ENCODE measurements at regions not wholly inside any gene's neighbourhood (a gene's known extent, or its start where the extent isn't known, plus 50 kb on each side); places are given as distances from the start of the nearest gene placed in this dataset.
A peak's percentile ranks its signal among the peaks of the same experiment; 100 is the strongest.
"Not testable (repeated sequence)": the region's sequence is repeated elsewhere in the genome, so short reads cannot be mapped to it uniquely, and the experiment has no call there.

DNA sequence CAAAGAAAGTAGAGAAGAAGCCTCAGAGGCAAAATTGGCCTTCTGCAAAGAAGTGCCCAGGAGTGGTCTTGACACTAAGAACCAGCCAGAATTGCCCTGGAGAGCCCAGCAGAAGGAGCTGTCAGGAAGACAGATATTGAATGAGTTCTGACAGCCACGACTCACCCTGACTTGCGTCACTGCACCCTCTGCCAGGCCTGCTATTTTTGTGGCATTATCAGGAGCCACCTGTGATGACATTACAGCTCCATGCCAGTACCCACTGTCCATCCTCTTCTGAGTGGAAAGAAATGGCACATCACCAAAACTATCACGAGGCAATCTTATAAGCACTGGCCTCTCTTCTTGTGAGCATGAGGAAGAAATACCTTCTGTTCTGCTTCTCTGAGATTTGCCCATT lies 67.7 kb downstream of the SMIM20 start:
- Histone ChIP-seq H3K9me3 (ENCODE audit: control insufficient read depth, low read length) (no peaks in the 10 kb centered on the region), H3K36me3 (ENCODE audit: control insufficient read depth, insufficient read depth, low read length) (no peaks in the 10 kb centered on the region), H3K4me3 (ENCODE audit: extremely low read depth, insufficient read depth, low read length, poor library complexity, severe bottlenecking) (no peak overlapping the region), H3K4me1 (ENCODE audit: control insufficient read depth, insufficient read depth, low read length, poor library complexity, severe bottlenecking) (no peaks in the 10 kb centered on the region), H3K27ac (ENCODE audit: low read depth, low read length, severe bottlenecking) (no peak overlapping the region)
- WGBS, 2 experiments (ENCODE audit: insufficient coverage in 2 of 2), result 89 to 100% methylated on average over 3 of the region's 3 CpGs

DNA sequence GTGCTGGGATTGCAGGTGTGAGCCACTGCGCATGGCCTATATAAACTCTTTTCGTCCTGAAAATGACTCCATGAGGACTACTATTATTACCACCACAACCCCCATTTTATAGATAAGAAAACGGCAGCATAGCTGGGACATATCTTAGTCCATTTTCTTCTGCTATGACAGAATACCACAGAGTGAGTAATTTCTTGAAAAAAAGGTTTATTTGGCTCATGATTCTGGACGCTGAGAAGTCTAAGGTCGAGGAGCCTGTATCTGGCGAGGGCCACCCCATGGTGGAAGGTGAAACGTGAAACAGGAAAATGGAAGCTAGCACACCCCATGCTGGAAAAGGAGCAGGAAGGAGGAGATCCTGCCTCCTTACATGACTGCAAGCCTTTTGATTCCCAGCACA lies 68.9 kb downstream of the SMIM20 start:
- 77 to 86% methylated on average over 5 to 6 of the region's 7 CpGs for WGBS, 2 experiments (ENCODE audit: insufficient coverage in 2 of 2)
- H3K36me3 ChIP-seq (ENCODE audit: control insufficient read depth, insufficient read depth, low read length), result no peaks in the 10 kb centered on the region
- no peak overlapping the region for H3K4me3 ChIP-seq (ENCODE audit: extremely low read depth, insufficient read depth, low read length, poor library complexity, severe bottlenecking)
- no peaks in the 10 kb centered on the region for H3K4me1 ChIP-seq (ENCODE audit: control insufficient read depth, insufficient read depth, low read length, poor library complexity, severe bottlenecking)
- no peaks in the 10 kb centered on the region for H3K9me3 ChIP-seq (ENCODE audit: control insufficient read depth, low read length)
- H3K27ac ChIP-seq (ENCODE audit: low read depth, low read length, severe bottlenecking), result no peak overlapping the region

DNA sequence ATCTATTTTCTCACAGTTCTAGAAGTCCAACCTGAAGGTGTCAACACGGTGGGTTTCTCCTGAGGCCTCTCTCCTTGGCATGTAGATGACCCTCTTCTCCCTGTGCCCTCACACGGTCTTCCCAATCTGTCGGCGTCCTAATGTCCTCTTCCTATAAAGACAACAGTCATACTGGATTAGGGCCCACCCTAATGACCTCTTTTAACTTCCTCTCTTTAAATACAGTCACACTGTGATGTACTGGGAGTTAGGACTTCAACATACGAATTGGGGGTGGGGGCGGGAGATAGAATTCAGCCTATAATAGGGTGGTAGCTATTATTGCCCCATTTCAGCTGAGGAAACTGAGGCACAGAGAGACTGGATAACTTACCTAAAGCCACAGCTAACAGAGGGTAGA lies 70.2 kb downstream of the SMIM20 start:
- Histone ChIP-seq H3K4me3 (ENCODE audit: extremely low read depth, insufficient read depth, low read length, poor library complexity, severe bottlenecking) (no peak overlapping the region), H3K27ac (ENCODE audit: low read depth, low read length, severe bottlenecking) (no peak overlapping the region), H3K4me1 (ENCODE audit: control insufficient read depth, insufficient read depth, low read length, poor library complexity, severe bottlenecking) (no peaks in the 10 kb centered on the region), H3K36me3 (ENCODE audit: control insufficient read depth, insufficient read depth, low read length) (no peaks in the 10 kb centered on the region), H3K9me3 (ENCODE audit: control insufficient read depth, low read length) (no peaks in the 10 kb centered on the region)
- WGBS, 2 experiments (ENCODE audit: insufficient coverage in 2 of 2), result 92 to 98% methylated on average over 4 to 6 of the region's 6 CpGs

DNA sequence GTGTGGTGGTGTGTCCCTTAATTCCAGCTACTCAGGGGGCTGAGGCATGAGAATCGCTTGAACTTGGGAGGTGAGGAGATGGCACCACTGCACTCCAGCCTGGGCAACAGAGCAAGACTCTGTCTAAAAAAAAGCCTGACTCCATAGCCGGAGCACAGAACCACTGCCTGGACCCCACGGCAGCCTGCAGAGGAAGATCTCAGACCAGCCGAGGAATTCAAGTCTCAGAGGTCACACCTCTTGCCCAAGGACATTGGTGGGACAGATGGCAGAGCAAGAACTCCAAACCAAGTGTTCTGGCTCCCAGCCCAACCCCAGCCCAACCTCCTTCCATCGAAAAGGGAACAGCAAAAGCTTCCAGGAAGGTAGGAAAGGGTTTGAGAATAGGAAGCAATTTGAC lies 70.8 kb downstream of the SMIM20 start:
- Histone ChIP-seq H3K4me1 (ENCODE audit: control insufficient read depth, insufficient read depth, low read length, poor library complexity, severe bottlenecking) (no peaks in the 10 kb centered on the region), H3K36me3 (ENCODE audit: control insufficient read depth, insufficient read depth, low read length) (no peaks in the 10 kb centered on the region), H3K27ac (ENCODE audit: low read depth, low read length, severe bottlenecking) (no peak overlapping the region), H3K9me3 (ENCODE audit: control insufficient read depth, low read length) (no peaks in the 10 kb centered on the region), H3K4me3 (ENCODE audit: extremely low read depth, insufficient read depth, low read length, poor library complexity, severe bottlenecking) (no peak overlapping the region)
- WGBS, 2 experiments (ENCODE audit: insufficient coverage in 2 of 2), result 84 to 97% methylated on average over 3 of the region's 5 CpGs

DNA sequence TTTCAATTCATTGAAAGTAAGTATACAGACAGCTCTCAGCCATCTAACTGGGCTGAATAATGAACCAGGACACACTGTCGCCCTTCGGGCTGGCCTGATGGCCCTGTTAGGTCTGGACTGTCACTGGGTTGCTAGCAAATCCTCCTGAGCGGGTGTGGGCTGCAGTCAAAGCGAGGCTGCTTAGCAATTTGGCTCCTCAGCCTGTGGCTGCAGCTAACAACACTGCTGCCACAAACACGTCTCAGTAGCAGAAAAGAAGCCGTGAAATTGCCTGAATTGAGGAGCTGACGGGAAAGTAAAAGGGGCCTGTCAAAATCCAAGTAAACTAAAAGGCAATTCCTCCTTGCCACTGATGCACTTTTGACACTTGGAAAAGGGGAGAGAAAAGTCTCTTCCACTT lies 72.8 kb downstream of the SMIM20 start:
- H3K27ac ChIP-seq (ENCODE audit: low read depth, low read length, severe bottlenecking), result no peak overlapping the region
- no peak overlapping the region for H3K4me3 ChIP-seq (ENCODE audit: extremely low read depth, insufficient read depth, low read length, poor library complexity, severe bottlenecking)
- H3K4me1 ChIP-seq (ENCODE audit: control insufficient read depth, insufficient read depth, low read length, poor library complexity, severe bottlenecking), result no peaks in the 10 kb centered on the region
- no peaks in the 10 kb centered on the region for H3K9me3 ChIP-seq (ENCODE audit: control insufficient read depth, low read length)
- WGBS, 2 experiments (ENCODE audit: insufficient coverage in 2 of 2), result 57 to 72% methylated on average over 7 of the region's 7 CpGs
- H3K36me3 ChIP-seq (ENCODE audit: control insufficient read depth, insufficient read depth, low read length), result no peaks in the 10 kb centered on the region

DNA sequence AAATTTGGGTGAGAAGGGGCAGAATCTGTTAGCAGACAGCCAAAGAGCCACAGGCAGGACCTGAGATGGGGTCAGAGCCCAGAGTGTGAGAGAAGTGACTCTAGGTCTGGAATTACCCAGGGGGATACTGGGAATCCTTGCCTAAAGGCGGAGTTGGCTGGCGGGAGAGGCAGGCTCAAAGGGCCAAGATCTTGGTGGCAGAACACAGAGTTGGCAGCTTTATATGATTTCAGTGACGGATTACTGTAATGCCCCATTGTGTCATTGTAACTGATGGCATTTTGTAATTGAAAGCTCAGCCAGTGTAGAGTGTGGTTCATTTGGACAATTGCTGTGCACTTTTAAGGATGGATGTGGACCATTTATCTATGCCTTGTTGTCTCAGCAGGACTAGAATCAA lies 77.3 kb downstream of the SMIM20 start:
- no peaks in the 10 kb centered on the region for H3K36me3 ChIP-seq (ENCODE audit: control insufficient read depth, insufficient read depth, low read length)
- H3K9me3 ChIP-seq (ENCODE audit: control insufficient read depth, low read length), result no peaks in the 10 kb centered on the region
- no peaks in the 10 kb centered on the region for H3K4me1 ChIP-seq (ENCODE audit: control insufficient read depth, insufficient read depth, low read length, poor library complexity, severe bottlenecking)
- no peak overlapping the region for H3K27ac ChIP-seq (ENCODE audit: low read depth, low read length, severe bottlenecking)
- WGBS, 2 experiments (ENCODE audit: insufficient coverage in 2 of 2), result 84 to 91% methylated on average over 3 of the region's 3 CpGs
- H3K4me3 ChIP-seq (ENCODE audit: extremely low read depth, insufficient read depth, low read length, poor library complexity, severe bottlenecking), result no peak overlapping the region

DNA sequence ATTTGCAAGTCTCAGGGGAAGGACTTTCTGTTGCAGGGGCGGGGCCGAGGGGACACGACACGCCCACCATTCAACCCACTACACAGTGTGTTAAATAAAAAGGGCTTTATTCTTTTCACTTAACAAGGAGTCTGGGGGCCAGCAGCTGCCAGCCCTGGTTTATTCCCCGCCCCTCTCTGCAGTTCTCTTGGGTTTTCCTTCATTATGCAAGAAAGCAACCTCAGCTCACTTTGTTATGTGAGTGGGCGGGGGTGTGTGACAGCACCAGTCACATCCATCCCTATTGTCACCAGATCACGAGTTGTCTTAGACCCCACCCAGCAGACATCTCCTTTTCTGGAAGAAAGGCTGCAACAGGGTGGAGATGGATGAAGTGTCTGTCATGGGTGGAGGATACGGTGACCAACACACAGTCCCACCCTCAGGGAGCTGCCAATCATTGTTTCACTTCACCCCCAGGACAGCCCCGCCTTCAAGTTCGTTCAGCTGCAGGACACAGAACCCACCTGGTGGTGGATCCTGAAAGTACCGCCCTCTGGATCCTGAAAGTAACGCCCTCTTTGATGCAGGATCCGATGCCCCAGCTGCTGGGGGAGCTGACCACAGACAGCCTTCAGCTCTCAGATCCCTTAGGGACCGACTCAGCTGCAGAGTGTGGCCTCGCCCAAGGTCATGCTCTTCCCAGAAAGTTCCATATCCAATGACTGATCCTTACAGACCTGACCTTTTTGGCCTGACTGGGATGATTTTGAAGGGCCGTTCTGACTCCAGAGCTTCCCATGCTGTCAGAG lies 79.6 kb downstream of the SMIM20 start:
- H3K4me3 ChIP-seq (ENCODE audit: extremely low read depth, insufficient read depth, low read length, poor library complexity, severe bottlenecking), result no peak overlapping the region
- H3K27ac ChIP-seq (ENCODE audit: low read depth, low read length, severe bottlenecking), result no peak overlapping the region
- no peaks in the 10 kb centered on the region for H3K36me3 ChIP-seq (ENCODE audit: control insufficient read depth, insufficient read depth, low read length)
- WGBS, 2 experiments (ENCODE audit: insufficient coverage in 2 of 2), result 49 to 58% methylated on average over 8 to 9 of the region's 16 CpGs
- no peaks in the 10 kb centered on the region for H3K9me3 ChIP-seq (ENCODE audit: control insufficient read depth, low read length)
- H3K4me1 ChIP-seq (ENCODE audit: control insufficient read depth, insufficient read depth, low read length, poor library complexity, severe bottlenecking), result no peaks in the 10 kb centered on the region

DNA sequence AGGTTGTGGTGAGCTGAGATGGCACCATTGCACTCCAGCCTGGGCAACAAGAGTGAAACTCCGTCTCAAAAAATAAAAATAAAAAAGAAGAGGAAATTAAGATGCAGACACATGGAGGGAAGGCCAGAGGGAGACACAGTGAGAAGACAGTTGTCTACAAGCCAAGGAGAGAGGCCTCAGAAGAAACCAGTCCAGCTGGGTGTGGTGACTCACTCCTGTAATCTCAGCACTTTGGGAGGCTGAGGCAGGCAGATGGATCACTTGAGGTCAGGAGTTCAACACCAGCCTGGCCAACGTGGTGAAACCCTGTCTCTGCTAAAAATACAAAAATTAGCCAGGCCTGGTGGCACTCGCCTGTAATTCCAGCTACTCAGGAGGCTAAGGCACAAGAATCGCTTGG lies 80.6 kb downstream of the SMIM20 start:
- not testable (repeated sequence) for H3K9me3 ChIP-seq (ENCODE audit: control insufficient read depth, low read length); H3K36me3 ChIP-seq (ENCODE audit: control insufficient read depth, insufficient read depth, low read length); H3K4me1 ChIP-seq (ENCODE audit: control insufficient read depth, insufficient read depth, low read length, poor library complexity, severe bottlenecking); H3K27ac ChIP-seq (ENCODE audit: low read depth, low read length, severe bottlenecking); H3K4me3 ChIP-seq (ENCODE audit: extremely low read depth, insufficient read depth, low read length, poor library complexity, severe bottlenecking)
- WGBS, 2 experiments (ENCODE audit: insufficient coverage in 2 of 2), result 89 to 92% methylated on average over 3 to 4 of the region's 4 CpGs

DNA sequence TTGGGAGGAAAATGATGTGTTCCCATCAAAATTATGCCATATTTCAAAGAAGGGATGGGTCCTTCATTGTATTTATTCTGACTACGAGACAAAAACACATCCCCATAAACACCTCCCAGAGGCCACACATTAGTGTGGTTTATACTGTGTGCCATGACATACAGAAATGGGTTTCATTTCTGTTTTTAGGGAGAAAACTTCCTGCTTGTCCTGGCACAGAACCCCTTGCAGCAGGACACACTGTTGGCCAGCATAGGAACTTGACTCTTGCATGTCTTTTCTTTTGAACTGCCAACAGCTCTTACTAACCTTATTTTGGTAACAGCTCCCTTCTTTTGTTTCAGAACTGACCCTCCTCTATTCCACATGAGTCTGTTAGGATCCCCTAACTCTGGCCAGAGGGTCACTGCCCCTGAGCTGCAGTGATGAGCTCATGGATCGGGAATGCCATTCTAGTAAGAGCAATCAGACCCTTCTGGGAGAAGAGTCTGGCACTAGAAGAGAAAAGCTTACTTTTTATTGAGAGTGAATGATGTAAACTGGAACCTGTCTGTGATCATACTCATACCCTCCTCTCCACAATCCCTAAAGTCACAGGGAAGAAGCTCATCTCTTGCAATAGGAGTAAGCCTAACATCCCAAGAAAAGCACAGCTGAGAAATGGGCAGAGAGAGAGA lies 86.4 kb downstream of the SMIM20 start:
- peaks cover 4% of the 10 kb centered on the region for H3K9me3 ChIP-seq (ENCODE audit: control insufficient read depth, low read length)
- H3K36me3 ChIP-seq (ENCODE audit: control insufficient read depth, insufficient read depth, low read length), result no peaks in the 10 kb centered on the region
- no peak overlapping the region for H3K4me3 ChIP-seq (ENCODE audit: extremely low read depth, insufficient read depth, low read length, poor library complexity, severe bottlenecking)
- H3K4me1 ChIP-seq (ENCODE audit: control insufficient read depth, insufficient read depth, low read length, poor library complexity, severe bottlenecking), result peaks cover 16% of the 10 kb centered on the region
- H3K27ac ChIP-seq (ENCODE audit: low read depth, low read length, severe bottlenecking), result peak overlapping the region; percentile 86
- 75% methylated on average over 1 of the region's 2 CpGs; no CpG with 5 or more reads in 1 of the 2 experiments for WGBS, 2 experiments (ENCODE audit: insufficient coverage in 2 of 2)

DNA sequence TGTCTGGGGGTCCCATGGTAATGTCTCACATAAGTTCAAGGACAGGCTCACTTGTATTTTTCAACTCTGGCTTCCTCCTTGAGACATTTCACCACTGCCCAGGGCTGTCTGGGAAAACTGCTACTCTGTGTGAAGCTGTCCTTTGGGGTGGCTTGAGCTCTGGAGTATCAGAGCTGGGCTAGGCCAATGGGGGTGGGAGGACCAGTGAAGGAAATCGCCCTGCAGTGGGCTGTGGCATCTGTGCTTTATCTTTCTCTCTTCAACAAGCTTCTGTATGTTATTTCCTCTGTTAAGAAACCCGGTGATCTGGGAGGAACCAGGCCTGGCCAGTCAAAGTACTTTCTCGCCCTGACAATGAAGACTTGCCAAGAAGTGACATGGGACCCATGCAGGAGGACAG lies 87.4 kb downstream of the SMIM20 start:
- no peak overlapping the region for H3K4me3 ChIP-seq (ENCODE audit: extremely low read depth, insufficient read depth, low read length, poor library complexity, severe bottlenecking)
- H3K27ac ChIP-seq (ENCODE audit: low read depth, low read length, severe bottlenecking), result peak overlapping the region; percentile 86
- WGBS, 2 experiments (ENCODE audit: insufficient coverage in 2 of 2), result 72% methylated on average over 3 of the region's 3 CpGs
- peaks cover 16% of the 10 kb centered on the region for H3K4me1 ChIP-seq (ENCODE audit: control insufficient read depth, insufficient read depth, low read length, poor library complexity, severe bottlenecking)
- H3K9me3 ChIP-seq (ENCODE audit: control insufficient read depth, low read length), result peaks cover 4% of the 10 kb centered on the region
- H3K36me3 ChIP-seq (ENCODE audit: control insufficient read depth, insufficient read depth, low read length), result no peaks in the 10 kb centered on the region

DNA sequence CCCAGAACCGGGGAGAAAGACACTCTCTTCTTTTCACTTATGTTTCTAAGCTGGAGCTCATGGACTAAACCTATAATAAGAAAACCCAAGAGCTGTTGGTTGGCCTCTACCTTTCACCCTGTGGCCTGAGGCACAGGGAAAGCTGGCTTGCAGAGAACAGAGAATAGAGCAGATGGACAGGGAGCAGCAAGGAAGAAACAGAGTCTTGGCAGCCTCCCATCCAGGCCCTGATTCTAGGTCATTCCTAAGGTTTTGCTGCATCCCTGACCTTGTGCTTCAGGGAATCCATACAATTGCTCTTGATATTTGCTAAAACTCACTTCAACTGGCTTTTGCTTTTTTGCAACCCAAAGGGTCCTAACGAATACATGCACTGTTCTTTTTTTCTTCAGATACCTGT lies 87.8 kb downstream of the SMIM20 start:
- peak overlapping the region; percentile 86 for H3K27ac ChIP-seq (ENCODE audit: low read depth, low read length, severe bottlenecking)
- H3K4me3 ChIP-seq (ENCODE audit: extremely low read depth, insufficient read depth, low read length, poor library complexity, severe bottlenecking), result no peak overlapping the region
- H3K9me3 ChIP-seq (ENCODE audit: control insufficient read depth, low read length), result peaks cover 4% of the 10 kb centered on the region
- 83% methylated on average over 2 of the region's 2 CpGs for WGBS, 2 experiments (ENCODE audit: insufficient coverage in 2 of 2)
- H3K4me1 ChIP-seq (ENCODE audit: control insufficient read depth, insufficient read depth, low read length, poor library complexity, severe bottlenecking), result peaks cover 16% of the 10 kb centered on the region
- no peaks in the 10 kb centered on the region for H3K36me3 ChIP-seq (ENCODE audit: control insufficient read depth, insufficient read depth, low read length)
